HG02678 (cell line): ENCODE measurements at regions not wholly inside any gene's neighbourhood (a gene's known extent, or its start where the extent isn't known, plus 50 kb on each side); places are given as distances from the start of the nearest gene placed in this dataset.
A peak's percentile ranks its signal among the peaks of the same experiment; 100 is the strongest.
"Not testable (repeated sequence)": the region's sequence is repeated elsewhere in the genome, so short reads cannot be mapped to it uniquely, and the experiment has no call there.

Source experiments
- ATAC-seq: cut with Tn5 transposase; IDR thresholded peaks from one replicate; pipeline ENCODE4 v1.9.1; 2021; ENCODE audit warnings: mild to moderate bottlenecking, moderate library complexity; ENCODE audit not compliant: unreplicated experiment

DNA sequence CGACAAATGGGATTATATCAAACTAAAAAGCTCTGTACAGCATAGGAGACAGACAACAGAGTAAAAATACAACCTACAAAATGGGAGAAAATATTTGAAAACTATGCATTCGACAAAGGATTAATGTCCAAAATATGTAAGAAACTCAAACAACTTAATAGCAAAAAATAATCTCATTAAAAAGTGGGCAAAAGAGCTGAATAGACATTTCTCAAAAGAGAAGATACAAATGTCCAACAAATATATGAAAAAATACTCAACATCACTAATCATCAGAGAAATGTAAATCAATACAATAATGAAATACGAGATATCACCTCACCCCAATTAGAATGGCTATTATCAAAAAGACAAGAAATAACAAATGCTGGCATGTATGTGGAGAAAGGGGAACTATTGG is 272.9 kb downstream of the KLHL13 start:
- ATAC-seq: no peak

DNA sequence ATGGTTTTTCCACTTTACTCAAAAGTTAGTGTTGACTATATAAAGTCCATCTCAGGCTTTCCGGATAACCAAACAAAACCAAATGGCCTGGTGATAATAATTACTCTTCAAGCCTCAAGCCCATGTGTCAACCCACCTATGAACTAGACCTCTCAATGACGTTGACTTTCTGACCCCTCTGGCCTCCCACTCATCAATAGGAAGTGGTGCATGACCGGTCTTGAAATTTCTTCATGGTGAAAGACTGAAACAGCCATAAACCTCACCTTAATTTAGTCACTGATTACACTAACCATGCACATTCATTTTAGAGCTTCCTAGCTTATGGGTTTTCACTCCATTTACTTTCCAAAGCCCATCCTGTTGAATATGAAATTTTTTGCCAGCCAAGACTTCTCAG is 276.0 kb downstream of the KLHL13 start:
- no peak for ATAC-seq

DNA sequence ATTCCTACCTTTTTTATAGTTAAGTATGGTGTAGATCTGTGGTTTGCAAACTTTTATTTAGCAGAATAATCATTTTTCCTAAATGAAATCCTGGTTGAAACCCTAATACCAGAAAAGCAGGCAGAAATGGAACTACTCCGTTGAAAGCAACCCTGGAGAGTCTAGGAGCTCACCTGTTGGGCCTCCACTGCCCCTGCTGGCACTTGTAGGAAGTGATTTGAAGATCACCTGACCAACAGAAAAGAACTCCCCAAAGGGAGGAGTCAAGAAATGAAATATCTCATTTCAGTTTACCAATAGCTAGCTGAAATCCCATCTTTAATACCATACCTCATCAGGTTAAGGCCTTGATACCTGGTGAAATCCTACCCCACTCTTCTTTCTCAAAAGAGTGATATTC is 277.1 kb downstream of the KLHL13 start:
- ATAC-seq: no peak

DNA sequence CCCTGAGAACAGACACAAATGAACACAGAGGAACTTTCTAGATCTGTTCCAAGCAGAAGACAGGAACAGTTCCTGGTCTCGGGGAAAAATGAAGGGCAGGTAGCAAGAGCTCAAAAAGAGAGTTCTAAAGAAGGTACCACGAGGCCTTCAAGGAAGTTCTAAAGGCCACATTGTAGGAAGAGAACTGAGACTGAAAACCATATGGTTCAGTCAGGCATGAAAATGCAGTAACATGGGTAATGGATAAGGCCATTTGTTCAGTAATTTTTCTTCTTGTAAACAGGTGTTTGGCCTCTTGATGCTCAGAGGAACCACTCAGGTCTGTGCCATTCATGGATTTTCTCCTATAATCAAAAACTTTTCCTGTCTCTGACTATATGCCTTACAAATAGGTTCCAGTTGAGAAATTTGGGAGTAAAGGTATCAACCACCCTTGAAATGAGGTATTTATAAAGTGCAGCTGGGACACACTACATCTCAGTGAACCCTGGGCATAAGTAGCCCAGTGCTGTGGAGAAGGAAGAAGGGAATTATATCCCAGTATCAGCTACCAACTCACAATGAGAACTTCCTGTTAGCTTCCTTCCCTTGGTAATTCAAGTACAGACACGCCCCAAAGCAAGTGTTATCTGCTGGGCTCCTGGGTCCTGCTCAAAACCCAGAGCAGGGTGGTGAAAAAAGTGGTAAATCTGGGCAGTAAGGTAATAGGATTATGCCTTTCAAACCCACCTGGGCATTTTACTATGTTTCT is 277.9 kb downstream of the KLHL13 start:
- no peak for ATAC-seq

DNA sequence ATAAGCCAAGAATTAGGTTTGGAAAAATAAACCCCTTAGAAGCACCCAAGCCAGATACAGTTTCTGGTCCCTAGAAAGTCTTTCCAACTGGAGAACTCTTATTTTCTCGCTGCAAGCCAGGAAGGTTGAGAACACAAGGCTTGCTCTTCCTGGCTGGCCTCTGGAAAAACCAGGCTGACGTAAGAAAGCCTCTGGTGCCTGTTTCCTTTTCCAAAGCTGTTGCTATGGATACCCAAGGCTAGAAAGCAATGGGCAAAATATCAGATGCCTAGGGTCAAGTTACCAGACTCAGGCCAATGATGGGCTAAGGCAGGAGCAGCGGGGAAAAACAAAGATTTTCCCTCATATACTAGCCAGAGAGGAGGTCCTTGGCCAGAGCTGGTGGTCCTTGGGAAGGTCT is 281.6 kb downstream of the KLHL13 start:
- no peak for ATAC-seq

GRCh38 chrX:117834076-117834475 is 282.5 kb downstream of the KLHL13 start:
- ATAC-seq: no peak

GRCh38 chrX:117821472-117821871 is 295.1 kb downstream of the KLHL13 start:
- ATAC-seq: not testable (repeated sequence)

DNA sequence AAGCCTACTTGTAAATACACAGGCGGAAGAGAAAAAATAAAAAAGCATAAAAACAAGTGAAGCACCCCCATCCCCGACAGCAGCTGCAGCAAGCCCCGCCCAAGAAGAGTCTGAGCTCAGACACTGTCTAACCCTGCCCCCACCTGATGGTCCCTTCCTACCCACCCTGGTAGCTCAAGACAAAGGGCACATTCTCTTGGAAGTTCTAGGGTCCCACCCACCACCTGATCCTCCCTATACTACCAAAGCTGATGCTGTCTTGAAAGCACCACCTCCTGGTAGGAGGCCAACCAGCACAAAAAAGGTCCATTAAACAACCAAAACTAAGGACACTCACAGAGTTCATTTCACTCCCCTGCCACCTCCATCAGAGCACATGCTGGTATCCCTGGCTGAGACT is 308.2 kb downstream of the KLHL13 start:
- no peak for ATAC-seq

DNA sequence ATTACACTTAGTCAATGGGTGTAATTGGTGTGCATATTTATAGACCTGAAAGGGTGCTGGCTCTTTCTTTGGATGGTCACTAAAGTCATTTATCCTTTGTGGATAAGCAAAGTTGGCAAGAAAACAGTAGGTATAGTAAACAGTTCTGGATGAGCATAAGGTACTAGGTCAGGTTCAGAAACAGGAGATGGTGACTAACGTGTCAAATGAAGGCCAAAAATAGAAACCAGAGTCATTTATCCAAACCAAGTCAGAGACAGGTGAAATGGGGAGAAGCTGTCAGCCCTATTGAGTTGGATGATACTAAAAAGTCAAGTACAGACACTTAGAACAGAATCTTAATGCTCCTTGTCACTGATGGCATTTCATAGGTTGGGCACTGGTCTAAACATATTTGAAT is 313.1 kb downstream of the KLHL13 start:
- no peak for ATAC-seq

DNA sequence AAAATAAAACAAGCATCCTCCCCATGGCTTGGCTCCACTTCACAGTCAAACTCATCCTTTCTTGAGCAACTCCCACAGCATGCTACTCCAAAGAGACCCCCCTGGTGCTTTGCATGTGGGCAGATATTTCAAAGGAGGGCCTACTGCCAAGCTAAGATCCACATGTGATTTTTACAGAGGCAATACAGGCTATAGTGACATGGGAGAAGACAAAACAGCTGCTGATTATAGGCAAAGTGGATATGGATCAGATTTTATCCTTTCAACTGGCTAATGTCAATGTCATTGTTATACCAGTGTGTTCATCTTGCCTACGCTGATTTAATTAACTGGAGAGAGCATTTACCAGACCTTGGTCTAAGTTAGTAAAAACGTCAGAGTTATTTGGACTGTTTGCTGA is 328.3 kb downstream of the KLHL13 start:
- ATAC-seq: no peak

GRCh38 chrX:117771384-117771783 is 345.2 kb downstream of the KLHL13 start:
- ATAC-seq: no peak

- no peak for ATAC-seq
Measured at GRCh38 chrX:117768861-117769604, 347.6 kb downstream of the KLHL13 start.

- ATAC-seq: no peak
Measured at GRCh38 chrX:117765211-117765610, 351.4 kb downstream of the KLHL13 start.

- peak; percentile 67 for ATAC-seq
Measured at GRCh38 chrX:117752745-117753144, 363.9 kb downstream of the KLHL13 start.

DNA sequence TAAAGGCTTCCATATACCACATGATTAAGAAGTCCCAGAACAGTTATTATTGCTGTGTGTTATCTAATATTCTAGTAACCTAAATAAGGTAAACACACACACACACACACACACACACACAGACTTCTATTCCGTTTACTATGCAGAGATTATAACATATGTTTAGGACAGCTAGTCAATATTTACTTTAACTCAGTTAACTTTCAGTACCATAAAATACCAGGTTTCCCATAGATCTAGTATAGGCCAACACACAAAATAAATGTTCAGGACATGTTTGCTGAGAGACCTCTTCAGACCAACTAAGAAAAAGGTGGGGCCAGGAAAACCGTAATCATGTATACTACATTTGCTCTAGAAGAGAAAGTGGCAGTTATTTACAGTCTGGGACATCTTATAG is 365.5 kb downstream of the KLHL13 start:
- no peak for ATAC-seq

DNA sequence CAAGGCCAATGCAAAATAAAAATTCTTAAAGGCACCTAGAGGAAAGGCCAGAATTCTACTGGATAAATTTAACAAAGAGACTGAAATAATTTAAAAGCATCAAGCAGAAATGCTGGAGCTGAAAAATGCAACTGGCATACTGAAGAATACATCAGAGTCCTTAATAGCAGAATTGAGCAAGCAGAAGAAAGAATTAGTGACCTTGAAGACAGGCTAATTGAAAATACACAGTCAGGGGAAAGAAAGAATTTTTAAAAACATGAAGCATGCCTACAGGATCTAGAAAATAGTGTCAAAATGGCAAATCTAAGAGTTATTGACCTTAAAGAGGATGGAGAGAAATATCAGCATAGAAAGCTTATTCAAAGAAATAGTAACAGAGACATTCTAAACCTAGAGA is 371.7 kb downstream of the KLHL13 start:
- no peak for ATAC-seq

GRCh38 chrX:117743469-117744251 is 372.9 kb downstream of the KLHL13 start:
- no peak for ATAC-seq

DNA sequence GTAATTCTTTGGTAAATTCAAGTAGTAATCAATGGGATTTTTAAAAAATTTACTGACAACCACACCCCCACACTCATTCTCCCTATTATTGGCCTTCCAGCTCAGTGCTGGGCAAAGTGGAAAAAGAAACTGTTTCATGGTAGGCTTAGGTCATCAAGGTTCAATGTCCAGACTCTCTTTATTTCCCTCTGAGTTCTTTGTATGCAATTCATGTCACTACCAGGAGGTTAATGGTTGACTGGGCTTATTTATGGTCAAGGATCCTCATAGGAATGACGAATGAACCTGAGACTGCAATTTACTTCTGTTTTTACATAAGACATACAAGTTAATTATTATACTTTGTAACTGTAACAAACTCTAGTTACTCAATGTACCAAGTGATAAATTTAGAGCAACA is 403.2 kb downstream of the KLHL13 start:
- no peak for ATAC-seq

GRCh38 chrX:117711782-117712181 is 404.8 kb downstream of the KLHL13 start:
- no peak for ATAC-seq

DNA sequence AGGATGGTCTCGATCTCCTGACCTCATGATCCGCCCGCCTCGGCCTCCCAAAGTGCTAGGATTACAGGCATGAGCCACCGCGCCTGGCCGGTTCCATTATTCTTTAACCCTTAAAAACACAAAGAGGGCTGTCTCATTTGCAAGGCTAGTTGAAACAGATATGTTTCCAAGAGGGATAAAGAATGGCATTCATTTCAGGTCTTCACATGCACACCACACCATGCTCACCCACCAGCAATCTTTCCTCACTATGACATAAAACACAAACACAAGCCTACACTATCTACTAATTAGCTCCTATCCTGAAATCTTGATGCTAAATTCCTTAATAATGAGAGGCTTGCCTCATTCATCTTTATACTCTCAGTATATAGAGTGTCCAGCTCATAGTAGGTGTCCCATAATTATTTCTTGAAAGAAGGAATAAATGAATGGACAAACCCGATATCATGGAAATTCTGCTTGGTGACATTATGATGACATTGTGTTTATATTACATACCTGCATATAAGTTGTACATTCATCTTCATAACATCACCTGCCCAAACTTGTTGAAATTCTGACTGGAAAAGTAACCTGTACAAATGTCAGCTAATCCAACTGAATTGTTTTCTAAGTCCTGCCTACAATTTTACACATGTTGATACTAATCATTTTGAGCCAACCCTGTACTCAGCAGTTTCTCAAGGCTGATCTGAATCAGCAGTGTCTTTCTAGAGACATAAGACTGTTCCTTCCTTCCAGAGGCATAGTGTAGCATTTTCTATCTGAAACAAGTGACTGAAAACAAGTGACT is 408.5 kb downstream of the KLHL13 start:
- no peak for ATAC-seq

DNA sequence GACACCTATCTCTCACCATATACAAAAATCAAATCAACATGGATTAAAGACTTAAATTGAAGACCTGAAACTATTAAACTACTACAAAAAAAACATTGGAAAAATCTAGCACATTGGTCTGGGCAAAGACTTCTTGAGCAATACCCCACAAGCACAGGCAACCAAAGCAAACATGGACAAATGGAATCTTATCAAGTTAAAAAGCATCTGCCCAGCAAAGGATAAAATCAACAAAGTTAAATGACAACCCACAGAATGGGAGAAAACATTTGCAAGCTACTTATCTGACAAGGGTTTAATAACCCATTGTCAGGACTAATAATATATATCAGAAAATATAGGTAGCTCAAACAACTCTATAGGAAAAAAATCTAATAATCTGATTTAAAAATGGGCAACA is 415.6 kb downstream of the KLHL13 start:
- ATAC-seq: no peak
